HL-60 (cell line): ENCODE measurements at regions not wholly inside any gene's neighbourhood (a gene's known extent, or its start where the extent isn't known, plus 50 kb on each side); places are given as distances from the start of the nearest gene placed in this dataset.

Experiments
- DNase-seq, 2 experiments: peaks; one replicate each; pipeline ENCODE4 v3.0.0-alpha.2; 2010 to 2020; ENCODE audit warnings: low read depth in 1 of 2, low spot score in 1 of 2
- H3K27ac ChIP-seq: fragments of 250-450 bp; sonication (Bioruptor Pico); replicated peaks from 2 replicates; pipeline ENCODE4 v1.5.1; 2020; ENCODE audit warnings: mild to moderate bottlenecking, moderate library complexity
- H3K27me3 ChIP-seq: fragments of 250-450 bp; sonication (Bioruptor Pico); 2 replicates; pipeline ENCODE4 v1.5.1; 2021; ENCODE audit warnings: mild to moderate bottlenecking, moderate library complexity; ENCODE audit not compliant: insufficient read depth, poor library complexity, severe bottlenecking
- H3K4me3 ChIP-seq: replicated peaks from 2 replicates; pipeline ENCODE4 v1.5.1; 2011; ENCODE audit warnings: mild to moderate bottlenecking, control low read depth, low read length; ENCODE audit not compliant: insufficient read depth
- GABPA ChIP-seq: IDR thresholded peaks from 2 replicates; pipeline ENCODE4 v1.6.1; 2012; ENCODE audit warnings: low read depth
- POLR2AphosphoS5 ChIP-seq: IDR thresholded peaks from 2 replicates; pipeline ENCODE4 v1.6.1; 2012; ENCODE audit warnings: low read depth
- SPI1 ChIP-seq: IDR thresholded peaks from 2 replicates; pipeline ENCODE4 v1.6.1; 2012; ENCODE audit warnings: low read depth, mild to moderate bottlenecking, borderline replicate concordance
- TF ChIP-seq, protein P1 (sequence below): IDR thresholded peaks from one replicate; pipeline ENCODE4 v1.5.1; 2011; ENCODE audit warnings: low read length, control low read depth, inconsistent platforms; ENCODE audit not compliant: insufficient read depth
- TF ChIP-seq, protein P2 (sequence below): IDR thresholded peaks from 2 replicates; pipeline ENCODE4 v1.6.1; 2012; ENCODE audit warnings: low read depth; ENCODE audit not compliant: insufficient replicate concordance

DNA sequence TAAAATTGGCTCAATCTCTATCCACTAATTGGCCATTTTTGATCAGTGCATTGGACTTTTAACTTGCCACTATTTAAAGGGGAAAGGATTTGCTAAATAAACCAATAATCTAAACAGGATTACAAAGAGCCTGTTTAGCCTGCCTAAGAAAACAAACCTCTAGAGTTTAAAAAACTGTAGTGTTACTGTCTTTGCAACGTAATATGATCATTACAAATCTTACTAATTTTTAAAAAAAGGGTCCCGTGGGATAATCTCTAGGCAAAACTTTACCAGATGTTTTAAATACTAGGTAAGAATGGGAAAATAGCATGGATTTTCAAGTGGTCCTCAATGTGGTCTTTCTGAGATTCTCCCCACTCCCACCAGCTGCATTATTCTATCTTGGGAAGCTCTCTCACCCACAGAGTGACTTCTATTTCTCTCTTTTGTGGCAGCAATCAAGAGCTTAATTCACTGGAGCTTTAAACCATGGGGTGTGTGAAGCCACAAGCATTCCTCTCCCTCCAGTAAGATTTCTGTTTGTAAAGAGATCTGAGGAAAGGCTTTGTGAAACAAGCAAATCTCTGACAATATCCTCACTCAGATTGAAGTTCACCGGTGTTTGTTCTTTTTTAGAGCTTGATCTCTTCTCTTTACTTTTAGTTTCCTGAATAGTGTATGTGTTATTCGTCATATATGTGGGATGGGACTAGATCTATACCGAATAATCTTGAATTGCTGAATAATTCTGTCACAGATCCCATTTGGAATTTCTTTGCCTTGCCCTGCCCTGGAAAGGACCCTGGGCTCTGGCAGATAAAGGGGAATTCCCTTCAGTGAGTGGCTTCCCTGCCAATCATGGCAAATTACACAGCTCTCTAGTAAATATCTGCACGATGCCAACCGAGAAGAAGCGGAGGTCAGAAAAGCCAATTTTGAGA, 132.2 kb downstream of the TLR5 start:
- no peak for TF ChIP-seq SPI1
- no peak for TF ChIP-seq POLR2AphosphoS5
- TF ChIP-seq, protein P1, sequence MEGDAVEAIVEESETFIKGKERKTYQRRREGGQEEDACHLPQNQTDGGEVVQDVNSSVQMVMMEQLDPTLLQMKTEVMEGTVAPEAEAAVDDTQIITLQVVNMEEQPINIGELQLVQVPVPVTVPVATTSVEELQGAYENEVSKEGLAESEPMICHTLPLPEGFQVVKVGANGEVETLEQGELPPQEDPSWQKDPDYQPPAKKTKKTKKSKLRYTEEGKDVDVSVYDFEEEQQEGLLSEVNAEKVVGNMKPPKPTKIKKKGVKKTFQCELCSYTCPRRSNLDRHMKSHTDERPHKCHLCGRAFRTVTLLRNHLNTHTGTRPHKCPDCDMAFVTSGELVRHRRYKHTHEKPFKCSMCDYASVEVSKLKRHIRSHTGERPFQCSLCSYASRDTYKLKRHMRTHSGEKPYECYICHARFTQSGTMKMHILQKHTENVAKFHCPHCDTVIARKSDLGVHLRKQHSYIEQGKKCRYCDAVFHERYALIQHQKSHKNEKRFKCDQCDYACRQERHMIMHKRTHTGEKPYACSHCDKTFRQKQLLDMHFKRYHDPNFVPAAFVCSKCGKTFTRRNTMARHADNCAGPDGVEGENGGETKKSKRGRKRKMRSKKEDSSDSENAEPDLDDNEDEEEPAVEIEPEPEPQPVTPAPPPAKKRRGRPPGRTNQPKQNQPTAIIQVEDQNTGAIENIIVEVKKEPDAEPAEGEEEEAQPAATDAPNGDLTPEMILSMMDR: no peak
- TF ChIP-seq, protein P2, sequence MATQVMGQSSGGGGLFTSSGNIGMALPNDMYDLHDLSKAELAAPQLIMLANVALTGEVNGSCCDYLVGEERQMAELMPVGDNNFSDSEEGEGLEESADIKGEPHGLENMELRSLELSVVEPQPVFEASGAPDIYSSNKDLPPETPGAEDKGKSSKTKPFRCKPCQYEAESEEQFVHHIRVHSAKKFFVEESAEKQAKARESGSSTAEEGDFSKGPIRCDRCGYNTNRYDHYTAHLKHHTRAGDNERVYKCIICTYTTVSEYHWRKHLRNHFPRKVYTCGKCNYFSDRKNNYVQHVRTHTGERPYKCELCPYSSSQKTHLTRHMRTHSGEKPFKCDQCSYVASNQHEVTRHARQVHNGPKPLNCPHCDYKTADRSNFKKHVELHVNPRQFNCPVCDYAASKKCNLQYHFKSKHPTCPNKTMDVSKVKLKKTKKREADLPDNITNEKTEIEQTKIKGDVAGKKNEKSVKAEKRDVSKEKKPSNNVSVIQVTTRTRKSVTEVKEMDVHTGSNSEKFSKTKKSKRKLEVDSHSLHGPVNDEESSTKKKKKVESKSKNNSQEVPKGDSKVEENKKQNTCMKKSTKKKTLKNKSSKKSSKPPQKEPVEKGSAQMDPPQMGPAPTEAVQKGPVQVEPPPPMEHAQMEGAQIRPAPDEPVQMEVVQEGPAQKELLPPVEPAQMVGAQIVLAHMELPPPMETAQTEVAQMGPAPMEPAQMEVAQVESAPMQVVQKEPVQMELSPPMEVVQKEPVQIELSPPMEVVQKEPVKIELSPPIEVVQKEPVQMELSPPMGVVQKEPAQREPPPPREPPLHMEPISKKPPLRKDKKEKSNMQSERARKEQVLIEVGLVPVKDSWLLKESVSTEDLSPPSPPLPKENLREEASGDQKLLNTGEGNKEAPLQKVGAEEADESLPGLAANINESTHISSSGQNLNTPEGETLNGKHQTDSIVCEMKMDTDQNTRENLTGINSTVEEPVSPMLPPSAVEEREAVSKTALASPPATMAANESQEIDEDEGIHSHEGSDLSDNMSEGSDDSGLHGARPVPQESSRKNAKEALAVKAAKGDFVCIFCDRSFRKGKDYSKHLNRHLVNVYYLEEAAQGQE: no peak
- TF ChIP-seq GABPA: no peak
- DNase-seq: no peak
- Histone ChIP-seq H3K4me3 (no peak overlapping the region), H3K27ac (no peak overlapping the region), H3K27me3 (peaks cover 2% of the 10 kb centered on the region)

DNA sequence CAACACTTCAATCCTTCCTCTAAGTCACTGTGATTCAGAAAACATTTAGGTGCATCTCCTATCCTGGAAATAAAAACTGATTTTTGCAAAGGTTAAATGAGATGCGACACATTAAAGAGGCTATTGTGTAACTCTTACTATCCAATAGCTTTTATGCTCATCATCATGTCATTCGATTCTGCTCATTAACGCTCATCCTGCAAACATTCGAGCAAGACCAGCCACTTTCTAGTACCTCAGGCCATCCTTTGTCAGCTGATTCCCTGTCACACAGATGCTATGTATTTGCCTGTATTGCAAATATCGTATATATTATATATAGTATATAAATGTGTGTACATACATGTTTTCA, 131.6 kb downstream of the TLR5 start:
- no peak for DNase-seq
- peaks cover 2% of the 10 kb centered on the region for H3K27me3 ChIP-seq
- no peak overlapping the region for H3K4me3 ChIP-seq
- no peak for TF ChIP-seq GABPA
- no peak for TF ChIP-seq POLR2AphosphoS5
- TF ChIP-seq SPI1: no peak
- TF ChIP-seq, protein P1: no peak
- TF ChIP-seq, protein P2: no peak
- H3K27ac ChIP-seq: no peak overlapping the region

DNA sequence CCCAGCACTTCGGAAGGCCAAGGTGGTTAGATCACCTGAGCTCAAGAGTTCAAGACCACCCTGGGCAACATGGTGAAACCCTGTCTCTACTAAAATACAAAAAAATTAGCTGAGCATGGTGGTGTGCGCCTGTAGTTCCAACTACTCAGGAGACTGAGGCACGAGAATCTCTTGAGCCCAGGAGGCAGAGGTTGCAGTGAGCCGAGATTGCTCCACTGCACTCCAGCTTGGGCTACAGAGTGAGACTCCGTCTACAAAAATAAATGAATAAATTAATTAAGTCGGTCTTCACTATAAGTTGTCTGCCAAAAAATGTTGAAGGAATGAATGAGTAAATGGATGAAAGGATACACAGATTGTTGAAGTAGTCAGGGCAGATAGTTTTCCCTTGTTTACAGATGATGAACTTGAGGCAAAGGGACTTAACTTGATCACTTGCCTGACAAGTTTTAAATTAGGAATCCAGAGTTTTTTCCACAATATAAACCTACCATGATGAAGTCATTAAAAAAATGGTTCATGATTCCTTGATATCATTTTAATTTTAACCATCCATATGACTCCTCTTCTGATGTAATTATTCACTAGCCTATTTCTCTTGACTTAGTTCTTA, 130.8 kb downstream of the TLR5 start:
- no peak for TF ChIP-seq POLR2AphosphoS5
- TF ChIP-seq GABPA: no peak
- TF ChIP-seq, protein P2: no peak
- TF ChIP-seq SPI1: no peak
- TF ChIP-seq, protein P1: no peak
- Histone ChIP-seq H3K27ac (no peak overlapping the region), H3K27me3 (peaks cover 2% of the 10 kb centered on the region), H3K4me3 (no peak overlapping the region)
- no peak for DNase-seq
